ENCODE measurements at regions not wholly inside any gene's neighbourhood (a gene's known extent, or its start where the extent isn't known, plus 50 kb on each side); places are given as distances from the start of the nearest gene placed in this dataset.
"Not testable (repeated sequence)": the region's sequence is repeated elsewhere in the genome, so short reads cannot be mapped to it uniquely, and the experiment has no call there.

- Mint-ChIP-seq H3K9me3 (peaks cover 5 to 11% of the 10 kb centered on the region in 2 donors), H3K27ac (no peak overlapping the region), H3K36me3 (no peaks in the 10 kb centered on the region)
- ATAC-seq (no peak), DNase-seq (ENCODE audit: low spot score in 2 of 2) (no peak)
Measured at GRCh38 chr3:166580561-166580960, 743.3 kb upstream of the BCHE start.

GRCh38 chr3:166575161-166575560, 737.9 kb upstream of the BCHE start:
- no peak for ATAC-seq
- Mint-ChIP-seq H3K27ac (no peak overlapping the region), H3K36me3 (peaks cover 0 to 7% of the 10 kb centered on the region in 2 donors), H3K9me3 (peaks cover 10 to 16% of the 10 kb centered on the region in 2 donors)
- DNase-seq (ENCODE audit: low spot score in 2 of 2) = no peak

GRCh38 chr3:166571686-166572085, 734.5 kb upstream of the BCHE start:
- H3K27ac Mint-ChIP-seq = not testable (repeated sequence)

GRCh38 chr3:166570102-166570501, 732.9 kb upstream of the BCHE start:
- ATAC-seq (no peak), DNase-seq (ENCODE audit: low spot score in 2 of 2) (no peak)
- H3K27ac Mint-ChIP-seq = no peak overlapping the region
- peaks cover 10 to 15% of the 10 kb centered on the region in 2 donors for H3K9me3 Mint-ChIP-seq
- H3K36me3 Mint-ChIP-seq = peaks cover 0 to 7% of the 10 kb centered on the region in 2 donors

More at GRCh38 chr3:166571686-166572085, 734.5 kb upstream of the BCHE start:
- not testable (repeated sequence) for H3K36me3 Mint-ChIP-seq; ATAC-seq; DNase-seq (ENCODE audit: low spot score in 2 of 2)
- peaks cover 10 to 12% of the 10 kb centered on the region in 2 donors for H3K9me3 Mint-ChIP-seq

GRCh38 chr3:166569589-166569988, 732.4 kb upstream of the BCHE start:
- Mint-ChIP-seq H3K9me3 (peaks cover 10 to 16% of the 10 kb centered on the region in 2 donors), H3K27ac (no peak overlapping the region), H3K36me3 (peaks cover 0 to 7% of the 10 kb centered on the region in 2 donors)
- no peak for ATAC-seq
- DNase-seq (ENCODE audit: low spot score in 2 of 2) = no peak

GRCh38 chr3:166560253-166560652, 723.0 kb upstream of the BCHE start:
- Mint-ChIP-seq H3K9me3 (peaks cover 12 to 19% of the 10 kb centered on the region in 2 donors), H3K27ac (no peak overlapping the region), H3K36me3 (peaks cover 0 to 5% of the 10 kb centered on the region in 2 donors)
- no peak for DNase-seq (ENCODE audit: low spot score in 2 of 2)
- ATAC-seq = no peak

GRCh38 chr3:166556955-166557354, 719.7 kb upstream of the BCHE start:
- Mint-ChIP-seq H3K36me3 (peaks cover 0 to 5% of the 10 kb centered on the region in 2 donors), H3K27ac (no peak overlapping the region), H3K9me3 (peaks cover 16% of the 10 kb centered on the region in 2 donors)
- ATAC-seq = no peak
- DNase-seq (ENCODE audit: low spot score in 2 of 2) = no peak

GRCh38 chr3:166554023-166554422, 716.8 kb upstream of the BCHE start:
- no peak for ATAC-seq
- Mint-ChIP-seq H3K27ac (no peak overlapping the region), H3K36me3 (no peaks in the 10 kb centered on the region), H3K9me3 (peaks cover 12 to 29% of the 10 kb centered on the region in 2 donors)
- no peak for DNase-seq (ENCODE audit: low spot score in 2 of 2)

- no peak for ATAC-seq
- Mint-ChIP-seq H3K36me3 (peaks cover 0 to 10% of the 10 kb centered on the region in 2 donors), H3K27ac (no peak overlapping the region), H3K9me3 (peaks cover 21 to 24% of the 10 kb centered on the region in 2 donors)
- DNase-seq (ENCODE audit: low spot score in 2 of 2) = no peak
Measured at GRCh38 chr3:166533740-166534139, 696.5 kb upstream of the BCHE start.

GRCh38 chr3:166531730-166532129, 694.5 kb upstream of the BCHE start:
- H3K27ac Mint-ChIP-seq = no peak overlapping the region
- H3K9me3 Mint-ChIP-seq = peaks cover 16 to 21% of the 10 kb centered on the region in 2 donors
- DNase-seq (ENCODE audit: low spot score in 2 of 2) = no peak
- ATAC-seq = no peak
- peaks cover 0 to 10% of the 10 kb centered on the region in 2 donors for H3K36me3 Mint-ChIP-seq

GRCh38 chr3:166527325-166527724, 690.1 kb upstream of the BCHE start:
- DNase-seq (ENCODE audit: low spot score in 2 of 2) = no peak
- Mint-ChIP-seq H3K9me3 (peaks cover 7 to 21% of the 10 kb centered on the region in 2 donors), H3K36me3 (peaks cover 0 to 10% of the 10 kb centered on the region in 2 donors), H3K27ac (no peak overlapping the region)
- no peak for ATAC-seq

- Mint-ChIP-seq H3K36me3 (peaks cover 0 to 6% of the 10 kb centered on the region in 2 donors), H3K27ac (no peak overlapping the region), H3K9me3 (peaks cover 5 to 18% of the 10 kb centered on the region in 2 donors)
- ATAC-seq (no peak), DNase-seq (ENCODE audit: low spot score in 2 of 2) (no peak)
Measured at GRCh38 chr3:166526881-166527280, 689.7 kb upstream of the BCHE start.

- no peak for ATAC-seq
- Mint-ChIP-seq H3K9me3 (peaks cover 13 to 15% of the 10 kb centered on the region in 2 donors), H3K36me3 (peaks cover 0 to 6% of the 10 kb centered on the region in 2 donors), H3K27ac (no peak overlapping the region)
- DNase-seq (ENCODE audit: low spot score in 2 of 2) = no peak
Measured at GRCh38 chr3:166522017-166522416, 684.8 kb upstream of the BCHE start.

- no peak for ATAC-seq
- H3K36me3 Mint-ChIP-seq = peaks cover 0 to 6% of the 10 kb centered on the region in 2 donors
- H3K27ac Mint-ChIP-seq = no peak overlapping the region
- no peak for DNase-seq (ENCODE audit: low spot score in 2 of 2)
- peaks cover 16 to 18% of the 10 kb centered on the region in 2 donors for H3K9me3 Mint-ChIP-seq
Measured at GRCh38 chr3:166519443-166519842, 682.2 kb upstream of the BCHE start.

GRCh38 chr3:166518040-166518439, 680.8 kb upstream of the BCHE start:
- peaks cover 5 to 11% of the 10 kb centered on the region in 2 donors for H3K36me3 Mint-ChIP-seq
- H3K27ac Mint-ChIP-seq = no peak overlapping the region
- DNase-seq (ENCODE audit: low spot score in 2 of 2) = no peak
- H3K9me3 Mint-ChIP-seq = peaks cover 17 to 23% of the 10 kb centered on the region in 2 donors
- no peak for ATAC-seq

GRCh38 chr3:166510382-166510781, 673.2 kb upstream of the BCHE start:
- H3K27ac Mint-ChIP-seq = no peak overlapping the region
- peaks cover 34 to 39% of the 10 kb centered on the region in 2 donors for H3K9me3 Mint-ChIP-seq
- ATAC-seq = no peak

GRCh38 chr3:166500420-166500819, 663.2 kb upstream of the BCHE start:
- not testable (repeated sequence) for H3K27ac Mint-ChIP-seq; ATAC-seq; DNase-seq (ENCODE audit: low spot score in 2 of 2)
- H3K36me3 Mint-ChIP-seq = peaks cover 8 to 21% of the 10 kb centered on the region in 2 donors
- H3K9me3 Mint-ChIP-seq = peaks cover 51 to 52% of the 10 kb centered on the region in 2 donors

More at GRCh38 chr3:166510382-166510781, 673.2 kb upstream of the BCHE start:
- no peak for DNase-seq (ENCODE audit: low spot score in 2 of 2)
- H3K36me3 Mint-ChIP-seq = peaks cover 5 to 21% of the 10 kb centered on the region in 2 donors

GRCh38 chr3:166499636-166500035, 662.4 kb upstream of the BCHE start:
- DNase-seq (ENCODE audit: low spot score in 2 of 2) (no peak), ATAC-seq (no peak)
- peaks cover 43 to 46% of the 10 kb centered on the region in 2 donors for H3K9me3 Mint-ChIP-seq
- H3K36me3 Mint-ChIP-seq = peaks cover 4 to 21% of the 10 kb centered on the region in 2 donors
- H3K27ac Mint-ChIP-seq = no peak overlapping the region
